Liver (tissue), 3 donors: ENCODE measurements at regions not wholly inside any gene's neighbourhood (a gene's known extent, or its start where the extent isn't known, plus 50 kb on each side); places are given as distances from the start of the nearest gene placed in this dataset.

ENCODE experiments used
- EGR1 ChIP-seq, 2 donors: IDR thresholded peaks; 2 replicates each; pipeline ENCODE4 v1.6.1; 2016 to 2018; ENCODE audit warnings: antibody characterized with exemption in 2 of 2, low read depth in 2 of 2
- GABPA ChIP-seq, 2 donors: IDR thresholded peaks in 1 of 2; conservative IDR thresholded peaks in 1 of 2; 2 replicates each; pipeline ENCODE4 v1.6.1; 2016; ENCODE audit warnings: antibody characterized with exemption in 2 of 2, mild to moderate bottlenecking in 1 of 2, moderate library complexity in 1 of 2
- JUND ChIP-seq, 2 donors: IDR thresholded peaks; 2 replicates each; pipeline ENCODE4 v1.6.1; 2016; ENCODE audit warnings: antibody characterized with exemption in 2 of 2
- NR2F2 ChIP-seq: IDR thresholded peaks from 2 replicates; pipeline ENCODE4 v1.6.1; 2016; ENCODE audit warnings: antibody characterized with exemption
- RAD21 ChIP-seq, 2 donors: IDR thresholded peaks; 2 replicates each; pipeline ENCODE4 v1.6.1; 2016; ENCODE audit warnings: antibody characterized with exemption in 2 of 2, mild to moderate bottlenecking in 2 of 2
- TAF1 ChIP-seq: conservative IDR thresholded peaks from 2 replicates; pipeline ENCODE4 v1.6.1; 2016; ENCODE audit warnings: antibody characterized with exemption, mild to moderate bottlenecking
- YY1 ChIP-seq: IDR thresholded peaks from 2 replicates; pipeline ENCODE4 v1.6.1; 2016; ENCODE audit warnings: antibody characterized with exemption, mild to moderate bottlenecking
- TF ChIP-seq, protein P1 (sequence below): fragments of 150-350 bp; IDR thresholded peaks from 2 replicates; pipeline ENCODE4 v1.5.1; 2017; ENCODE audit warnings: improper control_type of control experiment, low read depth, low read length; ENCODE audit not compliant: missing input control
- TF ChIP-seq, protein P2 (sequence below): IDR thresholded peaks from 2 replicates; pipeline ENCODE4 v1.6.1; 2016; ENCODE audit warnings: antibody characterized with exemption
- TF ChIP-seq, protein P3 (sequence below): IDR thresholded peaks from 2 replicates; pipeline ENCODE4 v1.6.1; 2016; ENCODE audit warnings: antibody characterized with exemption
- TF ChIP-seq, protein P4 (sequence below): IDR thresholded peaks from 2 replicates; pipeline ENCODE4 v1.6.1; 2016; ENCODE audit warnings: antibody characterized with exemption, mild to moderate bottlenecking
- donor health status: healthy.
- donor health status: healthy.

DNA sequence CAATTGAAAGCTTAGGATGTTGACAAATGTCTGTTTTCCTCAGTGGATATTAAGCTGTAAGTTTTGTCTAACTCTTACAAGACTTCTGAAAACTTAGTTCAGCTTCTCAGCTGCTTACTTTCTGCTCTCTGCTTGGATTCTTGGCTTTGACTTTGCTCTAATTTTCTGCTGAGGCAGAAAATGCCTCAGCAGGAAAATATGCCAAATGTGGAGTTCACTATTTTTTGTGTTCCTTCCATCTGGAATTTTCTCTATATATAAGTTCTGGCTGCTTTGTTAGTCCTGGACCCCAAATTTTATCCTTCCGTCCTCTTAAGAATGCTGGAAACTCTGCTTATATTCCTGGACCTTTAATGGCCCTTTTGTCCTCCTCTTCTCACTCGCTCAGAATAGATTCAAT lies 352.6 kb upstream of the NWD2 start:
- TF ChIP-seq, protein P1, sequence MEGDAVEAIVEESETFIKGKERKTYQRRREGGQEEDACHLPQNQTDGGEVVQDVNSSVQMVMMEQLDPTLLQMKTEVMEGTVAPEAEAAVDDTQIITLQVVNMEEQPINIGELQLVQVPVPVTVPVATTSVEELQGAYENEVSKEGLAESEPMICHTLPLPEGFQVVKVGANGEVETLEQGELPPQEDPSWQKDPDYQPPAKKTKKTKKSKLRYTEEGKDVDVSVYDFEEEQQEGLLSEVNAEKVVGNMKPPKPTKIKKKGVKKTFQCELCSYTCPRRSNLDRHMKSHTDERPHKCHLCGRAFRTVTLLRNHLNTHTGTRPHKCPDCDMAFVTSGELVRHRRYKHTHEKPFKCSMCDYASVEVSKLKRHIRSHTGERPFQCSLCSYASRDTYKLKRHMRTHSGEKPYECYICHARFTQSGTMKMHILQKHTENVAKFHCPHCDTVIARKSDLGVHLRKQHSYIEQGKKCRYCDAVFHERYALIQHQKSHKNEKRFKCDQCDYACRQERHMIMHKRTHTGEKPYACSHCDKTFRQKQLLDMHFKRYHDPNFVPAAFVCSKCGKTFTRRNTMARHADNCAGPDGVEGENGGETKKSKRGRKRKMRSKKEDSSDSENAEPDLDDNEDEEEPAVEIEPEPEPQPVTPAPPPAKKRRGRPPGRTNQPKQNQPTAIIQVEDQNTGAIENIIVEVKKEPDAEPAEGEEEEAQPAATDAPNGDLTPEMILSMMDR: no peak
- no peak for TF ChIP-seq TAF1
- TF ChIP-seq JUND (IDR thresholded peaks at IDR 0.05): no peak
- TF ChIP-seq, protein P2, sequence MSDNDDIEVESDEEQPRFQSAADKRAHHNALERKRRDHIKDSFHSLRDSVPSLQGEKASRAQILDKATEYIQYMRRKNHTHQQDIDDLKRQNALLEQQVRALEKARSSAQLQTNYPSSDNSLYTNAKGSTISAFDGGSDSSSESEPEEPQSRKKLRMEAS: no peak
- no peak for TF ChIP-seq GABPA (IDR thresholded peaks at IDR 0.05 in 1 of 2, conservative IDR thresholded peaks at IDR 0.05 in 1 of 2)
- TF ChIP-seq, protein P3, sequence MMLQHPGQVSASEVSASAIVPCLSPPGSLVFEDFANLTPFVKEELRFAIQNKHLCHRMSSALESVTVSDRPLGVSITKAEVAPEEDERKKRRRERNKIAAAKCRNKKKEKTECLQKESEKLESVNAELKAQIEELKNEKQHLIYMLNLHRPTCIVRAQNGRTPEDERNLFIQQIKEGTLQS: no peak
- TF ChIP-seq, protein P4, sequence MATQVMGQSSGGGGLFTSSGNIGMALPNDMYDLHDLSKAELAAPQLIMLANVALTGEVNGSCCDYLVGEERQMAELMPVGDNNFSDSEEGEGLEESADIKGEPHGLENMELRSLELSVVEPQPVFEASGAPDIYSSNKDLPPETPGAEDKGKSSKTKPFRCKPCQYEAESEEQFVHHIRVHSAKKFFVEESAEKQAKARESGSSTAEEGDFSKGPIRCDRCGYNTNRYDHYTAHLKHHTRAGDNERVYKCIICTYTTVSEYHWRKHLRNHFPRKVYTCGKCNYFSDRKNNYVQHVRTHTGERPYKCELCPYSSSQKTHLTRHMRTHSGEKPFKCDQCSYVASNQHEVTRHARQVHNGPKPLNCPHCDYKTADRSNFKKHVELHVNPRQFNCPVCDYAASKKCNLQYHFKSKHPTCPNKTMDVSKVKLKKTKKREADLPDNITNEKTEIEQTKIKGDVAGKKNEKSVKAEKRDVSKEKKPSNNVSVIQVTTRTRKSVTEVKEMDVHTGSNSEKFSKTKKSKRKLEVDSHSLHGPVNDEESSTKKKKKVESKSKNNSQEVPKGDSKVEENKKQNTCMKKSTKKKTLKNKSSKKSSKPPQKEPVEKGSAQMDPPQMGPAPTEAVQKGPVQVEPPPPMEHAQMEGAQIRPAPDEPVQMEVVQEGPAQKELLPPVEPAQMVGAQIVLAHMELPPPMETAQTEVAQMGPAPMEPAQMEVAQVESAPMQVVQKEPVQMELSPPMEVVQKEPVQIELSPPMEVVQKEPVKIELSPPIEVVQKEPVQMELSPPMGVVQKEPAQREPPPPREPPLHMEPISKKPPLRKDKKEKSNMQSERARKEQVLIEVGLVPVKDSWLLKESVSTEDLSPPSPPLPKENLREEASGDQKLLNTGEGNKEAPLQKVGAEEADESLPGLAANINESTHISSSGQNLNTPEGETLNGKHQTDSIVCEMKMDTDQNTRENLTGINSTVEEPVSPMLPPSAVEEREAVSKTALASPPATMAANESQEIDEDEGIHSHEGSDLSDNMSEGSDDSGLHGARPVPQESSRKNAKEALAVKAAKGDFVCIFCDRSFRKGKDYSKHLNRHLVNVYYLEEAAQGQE: no peak
- TF ChIP-seq EGR1 (IDR thresholded peaks at IDR 0.05; ENCODE audit: low read depth in 2 of 2): no peak
- no peak for TF ChIP-seq RAD21 (IDR thresholded peaks at IDR 0.05)
- no peak for TF ChIP-seq YY1
- TF ChIP-seq NR2F2: no peak
